Amniotic epithelial cell (primary cell): ENCODE measurements at regions not wholly inside any gene's neighbourhood (a gene's known extent, or its start where the extent isn't known, plus 50 kb on each side); places are given as distances from the start of the nearest gene placed in this dataset.

Source experiments
- DNase-seq: peaks from one replicate; pipeline ENCODE4 v3.0.0-alpha.2; 2010; ENCODE audit warnings: low read depth

DNA sequence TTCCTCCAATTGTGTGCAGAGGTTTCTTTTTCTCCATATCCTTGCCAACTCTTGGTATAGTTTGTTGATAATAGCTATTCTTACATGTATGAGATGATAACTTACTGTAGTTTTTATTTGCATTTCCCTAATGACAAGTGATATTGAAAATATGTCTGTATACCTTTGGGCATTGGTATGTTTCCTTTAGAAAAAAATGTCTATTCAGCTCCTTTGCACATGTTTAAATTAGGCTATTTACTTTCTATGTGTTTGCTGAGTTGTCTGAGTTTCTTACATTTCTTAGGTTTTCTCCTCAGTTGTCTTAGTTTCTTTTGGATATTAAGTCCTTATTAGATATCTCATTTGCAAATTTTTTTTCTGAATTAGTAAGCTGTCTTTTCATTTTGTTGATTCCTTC lies 487.3 kb upstream of the EPHA5 start:
- DNase-seq: no peak

DNA sequence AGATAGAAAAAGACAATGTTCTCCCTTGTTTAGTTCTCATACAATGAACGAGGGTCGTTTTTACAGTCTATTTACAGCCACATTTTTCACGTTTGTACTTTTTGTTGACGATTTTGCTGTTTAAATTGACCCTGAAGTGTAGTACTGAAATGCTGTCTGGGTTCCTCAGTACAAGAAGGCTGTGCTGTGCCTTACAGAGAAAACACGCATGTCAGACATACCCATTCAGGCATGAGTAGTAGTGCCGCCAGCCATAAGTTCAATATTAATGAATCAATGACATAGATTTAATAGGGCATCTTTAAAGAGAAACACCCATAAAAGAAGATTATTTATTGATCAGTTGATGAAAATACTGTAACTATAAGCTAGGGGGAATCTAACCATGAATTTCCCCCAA lies 459.8 kb upstream of the EPHA5 start:
- DNase-seq: no peak

DNA sequence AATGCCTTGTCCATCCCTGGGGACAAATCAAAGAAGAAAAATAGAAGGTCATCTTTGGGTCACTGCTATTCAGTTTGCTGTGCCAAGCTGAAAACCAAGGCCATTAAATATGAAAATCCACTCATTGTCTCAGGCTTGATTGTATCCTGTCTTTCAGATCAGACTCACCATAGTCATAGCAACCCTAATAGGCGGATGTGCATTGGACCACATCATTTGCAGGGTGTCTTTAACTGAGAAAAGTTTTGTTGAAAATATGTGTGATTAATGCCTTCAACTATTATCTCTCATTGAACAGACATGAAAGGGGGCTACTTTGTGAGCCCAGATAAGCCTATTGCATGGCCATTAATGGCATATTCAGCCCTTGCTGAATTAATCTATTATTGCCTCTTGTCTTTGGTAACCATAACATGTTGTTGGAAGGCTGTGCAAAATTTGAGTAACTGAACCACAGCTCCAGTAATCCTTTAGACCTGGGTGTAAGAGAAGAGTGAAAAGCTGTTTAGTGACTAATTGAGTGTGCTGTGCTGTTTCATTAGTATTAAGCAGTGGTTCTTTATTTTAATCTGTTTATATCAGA lies 453.6 kb upstream of the EPHA5 start:
- no peak for DNase-seq

DNA sequence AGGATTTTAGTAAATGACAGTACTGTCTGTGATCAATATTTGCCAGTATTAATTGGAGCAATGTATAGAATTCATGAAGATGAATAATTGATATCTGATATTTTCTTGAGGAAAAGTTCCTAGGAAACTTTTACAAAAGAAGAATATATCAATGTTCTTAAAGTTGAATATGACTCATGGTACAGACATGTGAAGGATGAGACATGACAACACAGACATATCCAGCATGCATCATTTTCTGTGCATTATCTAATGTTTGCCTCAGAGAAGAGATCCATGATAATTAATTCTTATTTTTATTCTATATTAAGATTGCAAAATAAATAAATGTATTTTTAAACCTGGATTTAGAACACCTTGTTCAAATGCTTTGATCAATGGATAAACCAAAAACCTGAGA lies 452.9 kb upstream of the EPHA5 start:
- DNase-seq: peak; percentile 18

DNA sequence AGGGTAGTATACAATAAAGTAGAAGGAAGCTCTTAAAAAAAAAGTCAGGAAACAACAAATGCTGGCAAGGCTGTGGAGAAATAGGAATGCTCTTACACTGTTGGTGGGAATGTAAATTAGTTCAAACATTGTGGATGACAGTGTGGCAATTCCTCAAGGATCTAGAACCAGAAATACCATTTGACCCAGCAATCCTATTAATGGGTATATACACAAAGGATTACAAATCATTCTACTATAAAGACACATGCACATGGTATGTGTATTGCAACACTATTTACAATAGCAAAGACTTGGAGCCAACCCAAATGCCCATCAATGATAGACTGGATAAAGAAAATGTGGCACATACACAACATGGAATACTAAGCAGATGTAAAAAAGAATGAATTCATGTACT lies 444.9 kb upstream of the EPHA5 start:
- DNase-seq: peak; percentile 1

DNA sequence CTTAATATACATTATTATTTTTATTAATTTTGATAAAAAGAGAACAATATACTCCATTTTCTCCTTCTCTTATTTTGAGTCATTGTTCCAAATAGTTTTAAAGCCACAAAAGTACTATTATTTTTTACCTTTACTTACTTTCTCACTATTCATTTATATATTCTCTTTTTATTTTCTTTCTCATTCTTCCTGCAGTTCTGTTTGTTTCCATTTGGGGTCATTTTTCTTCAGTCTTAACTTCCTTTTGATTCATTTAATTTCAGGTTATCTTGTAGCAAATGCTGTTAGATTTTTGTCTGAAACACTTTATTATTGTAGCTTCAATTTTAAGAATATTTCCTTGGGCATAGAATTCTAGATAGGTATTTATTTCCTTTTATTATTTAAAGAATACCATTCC lies 438.6 kb upstream of the EPHA5 start:
- no peak for DNase-seq

DNA sequence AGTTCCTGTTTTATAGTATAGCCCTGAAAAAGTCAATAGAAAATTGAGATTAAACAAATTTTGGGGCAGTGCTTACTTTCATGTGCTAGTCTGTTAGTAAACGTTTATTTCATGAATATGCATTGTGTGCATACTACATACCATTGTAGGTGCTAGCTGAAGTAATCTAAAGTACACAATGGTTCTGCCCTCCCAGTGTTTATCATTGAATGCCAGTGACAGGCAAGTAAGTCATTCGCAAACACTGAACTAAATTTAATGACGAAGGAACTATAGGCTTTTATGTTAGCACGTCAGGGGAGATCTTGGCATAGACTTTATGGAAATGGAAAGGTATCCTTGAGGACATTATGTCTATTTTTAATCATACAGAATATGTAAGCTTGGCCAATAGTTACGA lies 426.9 kb upstream of the EPHA5 start:
- no peak for DNase-seq

DNA sequence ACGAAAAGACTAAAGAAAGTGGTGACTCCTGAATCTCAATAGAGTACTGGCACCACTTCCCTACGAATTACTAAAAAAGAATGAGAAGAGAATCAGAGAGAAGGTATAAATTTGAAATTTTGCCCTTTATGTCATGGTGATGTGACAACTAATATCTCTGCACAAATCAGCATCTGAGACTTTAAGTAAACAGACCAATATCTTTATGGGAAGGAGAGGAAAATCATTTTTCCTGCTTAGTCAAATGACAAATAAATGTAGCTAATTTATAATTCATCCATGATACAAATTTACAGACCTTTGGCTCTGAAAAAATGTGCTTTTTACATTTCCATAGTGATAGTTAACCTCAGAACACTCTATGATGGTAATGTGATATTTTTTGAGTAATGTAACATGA lies 424.8 kb upstream of the EPHA5 start:
- no peak for DNase-seq

DNA sequence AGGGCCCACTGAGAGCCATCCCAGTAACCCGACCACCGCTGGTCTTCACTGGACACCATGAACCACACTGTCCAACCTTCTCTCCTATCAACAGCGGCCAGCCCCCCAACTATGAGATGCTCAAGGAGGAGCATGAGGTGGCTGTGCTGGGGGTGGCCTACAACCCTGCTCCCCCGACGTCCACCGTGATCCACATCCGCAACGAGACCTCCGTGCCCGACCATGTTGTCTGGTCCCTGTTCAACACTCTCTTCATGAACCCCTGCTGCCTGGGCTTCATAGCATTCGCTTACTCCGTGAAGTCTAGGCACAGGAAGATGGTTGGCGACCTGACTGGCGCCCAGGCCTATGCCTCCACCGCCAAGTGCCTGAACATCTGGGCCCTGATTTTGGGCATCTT lies 423.8 kb upstream of the EPHA5 start:
- DNase-seq: no peak

DNA sequence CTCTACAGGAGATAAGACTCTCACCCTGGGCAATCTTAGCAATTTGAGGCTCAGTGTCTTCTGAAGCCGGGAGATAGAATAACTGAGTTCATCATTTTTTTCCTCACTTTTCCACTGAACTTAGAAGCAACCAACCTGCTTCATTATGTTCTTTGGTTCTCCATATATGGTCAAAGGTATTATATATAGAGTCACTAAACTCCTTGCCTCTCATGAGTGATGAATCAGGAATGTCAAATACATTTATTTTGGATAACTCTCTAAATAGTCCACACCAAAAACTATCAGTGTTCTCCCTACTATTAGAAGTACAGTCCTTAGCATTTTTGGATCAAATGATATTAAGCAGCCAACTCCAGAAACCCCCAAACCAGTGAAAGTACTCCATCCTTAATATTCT lies 421.5 kb upstream of the EPHA5 start:
- no peak for DNase-seq

DNA sequence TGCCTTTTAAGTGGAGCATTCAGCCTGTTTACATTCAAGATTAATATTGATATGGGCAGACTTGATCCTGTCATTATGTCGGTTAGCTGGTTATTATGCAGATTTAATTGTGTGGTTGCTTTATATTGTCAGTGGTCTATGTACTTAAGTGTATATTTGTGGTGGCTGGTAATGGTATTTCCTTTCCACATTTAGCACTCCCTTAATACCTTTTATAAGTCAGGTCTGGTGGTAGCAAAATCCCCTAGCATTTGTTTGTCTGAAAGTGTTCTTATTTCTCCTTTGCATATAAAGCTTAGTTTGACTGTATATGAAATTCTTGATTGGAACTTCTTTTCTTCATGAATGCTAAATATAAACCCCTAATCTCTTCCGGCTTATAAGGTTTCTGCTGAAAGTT lies 403.7 kb upstream of the EPHA5 start:
- no peak for DNase-seq

DNA sequence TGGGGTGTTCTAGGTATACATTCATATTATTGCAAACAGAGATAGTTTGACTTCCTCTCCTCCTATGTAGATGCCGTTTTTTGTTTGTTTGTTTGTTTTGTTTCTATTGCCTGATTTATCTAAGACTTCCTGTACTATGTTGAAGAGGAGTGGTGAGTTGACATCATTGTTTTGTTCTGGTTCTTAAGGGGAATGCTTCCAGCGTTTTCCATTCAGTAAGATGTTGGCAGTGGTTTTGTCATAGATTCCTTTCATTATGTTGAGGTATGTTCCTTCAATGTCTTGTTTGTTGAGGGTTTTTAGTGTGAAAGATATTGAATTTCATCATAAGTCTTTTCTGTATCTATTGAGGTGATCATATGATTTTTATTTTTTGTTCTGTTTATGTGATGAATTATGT lies 401.6 kb upstream of the EPHA5 start:
- no peak for DNase-seq

DNA sequence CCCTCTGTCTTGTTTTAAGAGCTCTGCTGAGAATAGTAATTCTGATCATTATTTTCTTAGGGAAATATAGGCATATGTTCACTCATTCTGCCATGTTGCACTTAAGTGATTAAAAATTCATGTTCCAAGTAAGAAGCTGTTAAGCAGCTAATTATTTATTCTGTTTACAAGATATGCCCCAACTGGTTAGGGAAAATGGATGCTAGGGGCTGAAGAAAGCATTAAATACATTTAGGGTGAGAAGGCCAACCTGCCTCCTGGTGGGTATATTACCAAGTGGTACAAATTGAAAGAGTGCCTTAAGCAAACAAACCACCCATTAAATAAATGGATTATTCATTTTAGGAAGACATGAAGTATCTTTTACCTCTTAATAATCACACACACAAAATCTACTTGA lies 392.6 kb upstream of the EPHA5 start:
- no peak for DNase-seq

DNA sequence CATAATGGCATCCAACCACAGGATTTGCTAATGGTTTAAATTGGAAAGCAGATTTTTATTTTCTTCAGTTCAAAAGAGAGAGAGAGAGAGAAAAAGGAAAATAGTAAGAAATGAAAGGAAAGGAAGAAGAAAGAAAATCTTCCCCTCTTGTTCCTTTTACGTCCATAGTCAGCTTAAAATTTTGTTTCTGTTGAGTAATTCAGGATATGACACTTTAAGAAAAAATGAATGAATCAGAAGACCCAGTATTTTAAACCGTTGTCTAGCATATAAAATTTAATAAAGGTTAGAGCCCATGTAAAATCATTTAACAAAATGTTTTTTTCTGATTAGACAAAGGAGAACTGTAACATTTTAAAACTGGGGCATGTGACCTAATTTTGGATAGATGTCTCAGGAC lies 391.8 kb upstream of the EPHA5 start:
- DNase-seq: peak; percentile 7

DNA sequence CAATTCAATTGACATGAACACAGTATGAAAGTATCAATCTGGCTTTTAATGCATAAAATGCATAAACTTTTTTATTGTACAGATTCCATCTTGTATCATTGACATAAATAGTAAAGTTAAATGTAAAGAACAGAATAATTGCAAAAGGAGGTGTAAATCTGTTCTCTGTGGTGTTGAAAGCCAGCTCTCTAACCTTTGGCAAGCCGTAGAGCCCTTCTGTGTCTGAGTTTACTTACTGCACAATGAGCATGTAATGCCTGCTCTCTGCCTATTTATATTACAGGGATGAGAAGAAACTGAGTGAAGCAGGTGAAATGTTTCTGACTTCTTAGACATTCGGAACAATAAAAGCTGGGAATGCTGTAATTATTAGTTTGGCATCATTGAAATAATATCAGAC lies 389.3 kb upstream of the EPHA5 start:
- DNase-seq: no peak

DNA sequence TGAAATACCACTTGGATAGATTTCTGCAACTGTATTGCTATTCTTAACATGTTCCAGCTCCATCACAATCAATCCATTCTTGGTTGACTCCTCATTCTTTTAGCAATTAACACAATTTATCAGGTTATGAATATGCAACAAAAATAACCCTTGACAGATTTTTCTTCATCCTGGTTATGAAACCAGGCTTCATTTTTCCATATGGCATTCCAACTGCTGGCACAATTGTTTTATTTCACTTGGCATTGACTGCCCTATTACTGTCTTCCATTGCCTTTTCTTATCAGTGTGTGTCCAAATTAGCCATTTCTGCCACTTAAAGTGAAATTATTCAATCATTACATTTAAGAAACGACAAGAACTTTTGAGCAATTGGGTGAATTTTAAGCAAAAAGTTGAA lies 388.8 kb upstream of the EPHA5 start:
- no peak for DNase-seq

DNA sequence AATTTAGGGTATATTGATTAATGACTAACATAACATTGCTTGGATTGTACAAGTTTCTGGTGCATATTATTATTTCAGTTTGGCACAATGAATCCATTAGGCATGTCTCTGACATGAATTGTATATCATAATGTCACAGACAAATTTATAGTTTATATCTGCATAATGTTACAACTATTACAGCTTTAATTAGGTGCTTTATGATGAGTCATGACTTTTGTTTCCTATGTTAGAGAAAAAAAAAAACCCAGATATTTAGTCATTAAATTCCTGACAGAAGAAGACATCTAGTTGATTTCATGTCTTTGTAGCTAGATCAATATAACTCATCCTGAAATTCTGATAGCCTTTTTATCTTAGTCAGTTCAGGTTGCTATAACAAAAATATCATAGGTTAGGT lies 385.7 kb upstream of the EPHA5 start:
- DNase-seq: no peak

DNA sequence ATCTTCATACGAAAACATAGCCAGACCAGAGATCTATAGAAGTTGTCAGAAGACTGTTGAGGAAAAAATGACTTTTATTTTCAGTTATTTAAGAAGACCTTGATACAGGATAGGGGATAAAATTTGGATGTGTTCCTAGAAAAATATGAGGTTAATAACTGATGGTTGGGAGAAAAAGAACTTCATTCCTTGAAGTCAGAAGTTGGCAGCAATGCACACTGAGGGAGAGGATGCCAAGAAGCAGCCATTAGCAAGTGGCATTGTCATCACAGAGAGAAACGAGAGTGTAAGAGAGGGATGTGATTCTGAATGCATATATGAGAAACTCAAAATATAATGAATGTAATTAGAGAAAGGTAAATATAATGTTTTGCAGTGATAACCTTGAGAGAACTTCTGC lies 382.1 kb upstream of the EPHA5 start:
- no peak for DNase-seq

DNA sequence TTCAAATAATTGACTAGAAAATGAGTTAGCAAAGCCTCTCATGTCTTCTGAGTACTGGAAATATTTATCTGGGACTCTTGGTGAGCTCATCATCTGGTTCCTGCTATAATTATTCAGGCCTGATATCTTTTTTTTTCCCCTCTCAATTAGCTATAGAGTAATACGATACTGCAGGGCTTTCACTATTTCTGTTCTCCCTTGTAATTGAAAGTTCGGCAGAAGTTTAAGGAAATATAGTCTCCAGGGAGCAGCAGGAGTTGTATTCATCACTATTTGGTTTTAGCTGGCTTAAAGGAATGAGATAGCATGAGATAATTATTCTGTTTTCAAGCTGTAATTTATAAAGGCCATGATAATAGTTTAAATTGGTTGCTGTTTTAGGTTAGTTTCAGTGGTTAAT lies 378.6 kb upstream of the EPHA5 start:
- no peak for DNase-seq

DNA sequence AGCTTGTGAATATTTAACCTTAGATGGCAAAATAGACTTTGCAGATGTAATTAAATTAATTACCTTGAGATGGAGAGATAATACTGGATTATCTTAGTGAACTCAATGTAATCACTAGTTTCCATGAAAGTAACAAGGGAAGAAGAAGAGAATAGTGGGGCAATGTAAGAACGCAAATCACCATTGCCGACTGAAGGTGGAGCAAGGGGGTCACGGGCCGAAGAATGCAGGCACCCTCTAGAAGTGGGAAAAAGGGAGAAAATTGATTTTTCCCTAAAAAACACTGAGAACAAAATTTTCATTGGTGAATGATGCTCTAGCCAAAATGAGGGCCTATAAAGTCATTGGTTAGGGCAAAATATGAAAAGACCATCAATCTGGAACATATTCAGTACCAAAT lies 375.6 kb upstream of the EPHA5 start:
- no peak for DNase-seq

DNA sequence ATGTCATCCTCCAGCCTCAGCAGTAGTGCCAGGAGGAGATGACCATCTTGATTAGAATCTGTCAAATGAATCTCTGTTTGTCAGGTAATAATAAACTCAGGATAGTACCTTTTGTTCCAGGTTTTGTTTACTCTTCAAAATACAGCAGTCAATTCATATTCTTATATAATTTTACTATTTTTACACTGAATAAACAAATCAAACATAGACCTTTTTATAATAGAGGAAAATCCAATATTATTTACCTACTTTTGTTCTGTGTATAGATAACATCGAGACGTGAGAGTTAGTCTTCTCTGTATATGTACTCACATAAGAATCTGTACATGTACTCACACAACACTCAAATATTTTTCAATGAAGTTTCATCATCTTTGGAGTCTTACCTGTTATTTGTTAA lies 365.4 kb upstream of the EPHA5 start:
- no peak for DNase-seq

DNA sequence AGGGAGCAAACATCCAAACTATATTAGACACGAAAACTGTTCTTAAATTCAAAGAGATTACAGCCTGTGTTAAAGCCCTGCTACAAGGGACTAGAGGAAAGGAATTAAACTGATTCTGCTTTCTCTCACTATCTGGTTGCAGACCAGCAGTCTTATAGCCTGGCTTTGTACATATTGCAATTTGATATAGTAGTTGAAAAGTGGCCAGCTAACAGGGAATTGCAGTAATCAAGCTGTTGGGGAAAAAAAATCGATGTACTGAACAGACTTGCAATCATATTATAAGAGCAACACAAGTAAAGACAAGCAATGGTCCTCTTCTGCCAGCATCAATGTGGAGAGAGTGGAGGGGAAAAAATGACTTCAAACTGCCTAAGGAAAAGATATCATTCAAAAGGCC lies 364.4 kb upstream of the EPHA5 start:
- no peak for DNase-seq

DNA sequence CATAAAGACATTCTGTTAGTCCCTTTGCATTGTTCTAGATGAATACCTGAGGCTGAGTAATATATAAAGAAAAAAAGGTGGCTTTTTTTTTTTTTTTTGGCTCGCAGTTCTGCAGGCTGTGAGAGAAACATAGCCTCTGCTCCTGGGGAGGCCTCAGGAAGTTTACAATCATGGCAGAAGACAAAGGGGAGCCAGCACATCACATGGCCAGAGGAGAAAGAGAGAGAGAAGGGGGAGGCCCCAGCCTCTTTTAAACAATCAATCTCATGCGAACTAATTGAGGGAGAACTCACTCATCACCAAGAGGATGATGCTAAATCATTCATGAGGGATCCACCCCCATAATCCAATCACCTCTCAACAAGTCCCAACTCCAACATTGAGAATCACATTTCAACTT lies 364.0 kb upstream of the EPHA5 start:
- DNase-seq: no peak

DNA sequence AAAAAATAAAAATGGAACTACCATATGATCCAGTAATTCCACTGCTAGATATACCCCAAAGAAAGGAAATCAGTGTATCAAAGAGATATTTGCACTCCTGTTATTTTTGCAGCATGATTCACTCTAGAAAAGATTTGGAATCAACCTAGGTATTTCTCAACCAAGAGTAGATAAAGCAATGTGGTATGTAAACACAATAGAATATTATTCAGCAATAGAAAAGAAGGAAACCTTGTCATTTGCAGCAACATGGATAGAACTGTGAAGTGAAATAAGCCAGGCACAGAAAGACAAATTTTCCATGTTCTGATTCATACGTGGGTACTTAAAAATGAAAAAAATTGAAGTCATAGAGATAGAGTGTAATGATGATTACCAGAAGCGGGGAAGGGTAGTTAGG lies 362.3 kb upstream of the EPHA5 start:
- DNase-seq: peak; percentile 21

DNA sequence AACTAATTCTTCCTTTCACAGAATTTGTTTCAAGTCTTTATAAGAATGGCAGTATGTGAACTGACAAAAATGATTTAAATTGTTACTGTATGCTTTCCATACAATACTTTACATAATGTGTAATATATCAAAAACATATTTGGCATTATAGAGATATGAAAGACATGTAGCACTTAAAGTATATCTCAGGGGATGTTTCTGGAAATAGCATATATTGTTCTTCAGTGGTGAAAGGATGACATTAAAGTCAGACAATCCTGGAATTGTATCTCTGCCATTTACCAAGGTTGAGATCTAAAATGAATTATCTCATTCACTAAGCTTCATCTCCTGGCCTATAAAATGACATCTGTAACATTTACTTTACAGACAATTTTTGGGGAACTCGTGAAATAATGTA lies 358.4 kb upstream of the EPHA5 start:
- DNase-seq: no peak
